GM12878 (cell line): ENCODE measurements at regions not wholly inside any gene's neighbourhood (a gene's known extent, or its start where the extent isn't known, plus 50 kb on each side); places are given as distances from the start of the nearest gene placed in this dataset.

ENCODE experiments used
- CHD2 ChIP-seq: IDR thresholded peaks from 2 replicates; pipeline ENCODE4 v1.6.1; 2011; ENCODE audit warnings: low read depth, low read length, improper control_type of control experiment, borderline replicate concordance
- E2F8 ChIP-seq: fragments of 450-650 bp; IDR thresholded peaks from 2 replicates; pipeline ENCODE4 v1.6.1; 2018; ENCODE audit warnings: mild to moderate bottlenecking, low read depth, moderate library complexity; ENCODE audit not compliant: partially characterized antibody
- EZH2 ChIP-seq: IDR thresholded peaks from 2 replicates; pipeline ENCODE4 v1.6.1; 2012; ENCODE audit warnings: low read depth, mild to moderate bottlenecking, control low read depth, inconsistent platforms, low read length, borderline replicate concordance; ENCODE audit not compliant: control insufficient read depth
- GABPA ChIP-seq: IDR thresholded peaks from 2 replicates; pipeline ENCODE4 v1.6.1; 2014; ENCODE audit warnings: antibody characterized with exemption, low read depth, mild to moderate bottlenecking, inconsistent platforms
- PML ChIP-seq: IDR thresholded peaks from 2 replicates; pipeline ENCODE4 v1.6.1; 2012; ENCODE audit warnings: low read length, inconsistent platforms
- SPI1 ChIP-seq: IDR thresholded peaks from 2 replicates; pipeline ENCODE4 v1.6.1; 2011; ENCODE audit warnings: low read depth, mild to moderate bottlenecking, low read length, moderate library complexity, borderline replicate concordance; ENCODE audit not compliant: insufficient read depth
- TAF1 ChIP-seq: IDR thresholded peaks from 2 replicates; pipeline ENCODE4 v1.6.1; 2011; ENCODE audit warnings: mild to moderate bottlenecking, low read depth, low read length, borderline replicate concordance

DNA sequence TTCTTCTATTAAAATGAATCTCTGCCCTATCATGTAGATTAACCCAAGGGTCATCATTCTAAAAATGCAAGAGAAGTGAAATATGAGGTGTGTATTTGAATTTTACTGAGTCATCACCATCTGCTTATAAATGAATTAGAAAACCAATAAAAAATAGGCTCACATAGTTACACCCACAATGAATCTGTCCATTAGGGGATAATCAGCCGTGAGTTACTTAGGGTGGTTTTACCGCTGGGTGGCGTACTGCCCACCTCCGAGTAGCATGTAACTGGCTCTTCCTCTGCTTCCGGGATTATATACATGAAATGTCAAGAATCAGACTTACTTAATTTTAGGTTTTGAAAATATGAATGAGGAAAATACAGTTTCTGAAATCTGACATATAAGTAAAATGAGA lies 332.9 kb upstream of the CCNG1 start:
- no peak for TF ChIP-seq CHD2
- no peak for TF ChIP-seq EZH2
- no peak for TF ChIP-seq SPI1
- no peak for TF ChIP-seq PML
- no peak for TF ChIP-seq E2F8
- TF ChIP-seq TAF1 = no peak
- TF ChIP-seq GABPA = no peak
